ENCODE measurements at regions not wholly inside any gene's neighbourhood (a gene's known extent, or its start where the extent isn't known, plus 50 kb on each side); places are given as distances from the start of the nearest gene placed in this dataset.

GRCh38 chr2:173434762-173435569 is 80.3 kb downstream of the CDCA7 start:
- TF ChIP-seq PAXIP1 (CRISPR knock-in tag; conservative IDR thresholded peaks at IDR 0.05), result no peak
- TF ChIP-seq ZNF549 (CRISPR knock-in tag; IDR thresholded peaks at IDR 0.05), result no peak
- TF ChIP-seq CTCF (CRISPR knock-in tag; IDR thresholded peaks at IDR 0.05), result no peak
- no peak for TF ChIP-seq TAF1 (CRISPR knock-in tag; IDR thresholded peaks at IDR 0.05)
- no peak for TF ChIP-seq GABPA (IDR thresholded peaks at IDR 0.05; ENCODE audit: low read depth, low read length)
- TF ChIP-seq GABPA (CRISPR knock-in tag; IDR thresholded peaks at IDR 0.05; ENCODE audit: low read depth), result no peak
- TF ChIP-seq JARID2 (CRISPR knock-in tag; IDR thresholded peaks at IDR 0.05; ENCODE audit: insufficient replicate concordance), result no peak

Data from HepG2 (cell line).